HG02763 (cell line): ENCODE measurements at regions not wholly inside any gene's neighbourhood (a gene's known extent, or its start where the extent isn't known, plus 50 kb on each side); places are given as distances from the start of the nearest gene placed in this dataset.

Experiments
- ATAC-seq: cut with Tn5 transposase; IDR thresholded peaks from one replicate; pipeline ENCODE4 v1.9.1; 2021; ENCODE audit warnings: mild to moderate bottlenecking, moderate library complexity; ENCODE audit not compliant: unreplicated experiment

GRCh38 chr3:72382460-72382859, 465.8 kb downstream of the SHQ1 start:
- ATAC-seq: no peak

GRCh38 chr3:72381584-72381983, 466.7 kb downstream of the SHQ1 start:
- ATAC-seq: no peak

GRCh38 chr3:72380711-72381493, 467.3 kb downstream of the SHQ1 start:
- no peak for ATAC-seq

- no peak for ATAC-seq
Measured at GRCh38 chr3:72380193-72380592, 468.1 kb downstream of the SHQ1 start.

GRCh38 chr3:72379500-72380187, 468.6 kb downstream of the SHQ1 start:
- no peak for ATAC-seq

- ATAC-seq: no peak
Measured at GRCh38 chr3:72378287-72378686, 470.0 kb downstream of the SHQ1 start.

- ATAC-seq: no peak
Measured at GRCh38 chr3:72376956-72377710, 471.1 kb downstream of the SHQ1 start.

GRCh38 chr3:72375237-72376076, 472.8 kb downstream of the SHQ1 start:
- no peak for ATAC-seq

- no peak for ATAC-seq
Measured at GRCh38 chr3:72373139-72373538, 475.1 kb downstream of the SHQ1 start.

GRCh38 chr3:72372161-72372560, 476.1 kb downstream of the SHQ1 start:
- ATAC-seq: no peak

GRCh38 chr3:72371431-72371830, 476.8 kb downstream of the SHQ1 start:
- ATAC-seq: no peak

- no peak for ATAC-seq
Measured at GRCh38 chr3:72370947-72371346, 477.3 kb downstream of the SHQ1 start.

GRCh38 chr3:72369681-72370080, 478.6 kb downstream of the SHQ1 start:
- no peak for ATAC-seq

GRCh38 chr3:72368331-72368975, 479.8 kb downstream of the SHQ1 start:
- no peak for ATAC-seq

GRCh38 chr3:72361990-72362389, 486.3 kb downstream of the SHQ1 start:
- ATAC-seq: no peak

GRCh38 chr3:72359743-72360142, 488.5 kb downstream of the SHQ1 start:
- ATAC-seq: no peak

GRCh38 chr3:72355168-72355567, 493.1 kb downstream of the SHQ1 start:
- ATAC-seq: no peak

- no peak for ATAC-seq
Measured at GRCh38 chr3:72354486-72354885, 493.8 kb downstream of the SHQ1 start.

- ATAC-seq: no peak
Measured at GRCh38 chr3:72353236-72354128, 494.8 kb downstream of the SHQ1 start.
